Inflammatory macrophage treated with lipopolysaccharide for 1 hour (primary cell): ENCODE measurements at regions not wholly inside any gene's neighbourhood (a gene's known extent, or its start where the extent isn't known, plus 50 kb on each side); places are given as distances from the start of the nearest gene placed in this dataset.

Experiments used
- DNase-seq, 2 donors: peaks; one replicate each; pipeline ENCODE4 v3.0.0-alpha.2; 2020 to 2022

- DNase-seq: no peak
Observed at GRCh38 chr2:59630789-59631188, 922.7 kb downstream of the BCL11A start.

DNA sequence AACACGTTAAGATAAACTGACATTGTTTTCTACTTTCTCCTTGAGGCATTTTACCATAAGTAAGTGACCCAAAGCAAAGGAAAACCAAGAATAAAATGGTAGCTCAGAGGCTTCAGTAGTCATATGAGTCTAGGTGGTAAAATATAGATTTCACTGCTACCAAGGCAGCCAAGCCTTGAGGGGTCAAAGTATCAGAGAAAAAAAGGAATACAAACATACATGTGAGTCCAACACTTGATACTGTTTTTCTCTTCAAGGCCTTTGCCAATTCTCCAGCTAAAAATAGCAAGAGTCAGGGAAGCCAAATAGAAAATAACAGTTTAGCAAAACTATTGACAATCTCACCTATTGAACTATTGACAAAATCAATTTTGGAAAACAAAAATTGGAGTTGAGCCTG is 925.9 kb downstream of the BCL11A start:
- DNase-seq: no peak

- DNase-seq: no peak
Observed at GRCh38 chr2:59622599-59623308, 930.7 kb downstream of the BCL11A start.

GRCh38 chr2:59604123-59604522 is 949.3 kb downstream of the BCL11A start:
- no peak for DNase-seq

- peak; percentile 6 to 9 for DNase-seq
Observed at GRCh38 chr2:59594671-59595222, 958.7 kb downstream of the BCL11A start.

DNA sequence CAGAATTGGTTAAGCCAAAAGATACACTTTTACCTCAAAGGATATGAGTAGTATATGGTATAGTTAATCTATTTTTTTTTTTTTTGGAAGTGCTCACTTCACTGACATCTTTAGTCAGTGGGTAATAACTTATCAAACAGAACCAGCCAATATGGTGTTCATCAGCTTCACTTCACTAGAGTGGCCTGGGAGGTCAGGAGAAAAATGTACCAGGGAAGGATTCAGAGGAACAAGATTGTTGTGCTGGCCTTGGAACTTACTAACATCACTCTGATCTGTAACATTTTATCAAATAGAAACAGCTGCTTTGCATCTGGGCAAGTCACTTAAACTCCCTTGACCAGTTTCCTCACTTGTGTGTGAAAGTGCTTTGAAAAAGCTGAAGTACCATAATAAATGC is 962.7 kb downstream of the BCL11A start:
- DNase-seq: no peak

- no peak for DNase-seq
Observed at GRCh38 chr2:59589881-59590280, 963.6 kb downstream of the BCL11A start.

DNA sequence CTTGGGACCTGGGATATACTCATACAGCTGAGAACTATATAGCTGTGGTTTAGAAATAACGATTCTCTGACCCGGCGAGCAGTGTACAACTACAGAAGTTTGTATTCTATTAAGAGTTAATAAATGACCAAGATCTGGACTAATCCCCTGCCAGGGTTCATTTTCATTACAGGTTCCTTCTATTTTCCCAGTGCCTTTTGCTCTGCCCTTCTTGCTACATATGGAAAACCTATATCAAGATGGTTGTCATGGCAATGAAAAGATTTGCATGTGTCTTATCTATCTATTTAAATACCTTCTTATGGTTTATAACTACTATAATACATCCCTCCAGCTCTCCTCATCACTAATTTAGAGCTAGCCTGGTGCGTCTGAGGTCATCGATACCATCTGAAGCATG is 965.2 kb downstream of the BCL11A start:
- DNase-seq: no peak

GRCh38 chr2:59586176-59586575 is 967.3 kb downstream of the BCL11A start:
- DNase-seq: no peak

- no peak for DNase-seq
Observed at GRCh38 chr2:59585655-59586054, 967.8 kb downstream of the BCL11A start.

DNA sequence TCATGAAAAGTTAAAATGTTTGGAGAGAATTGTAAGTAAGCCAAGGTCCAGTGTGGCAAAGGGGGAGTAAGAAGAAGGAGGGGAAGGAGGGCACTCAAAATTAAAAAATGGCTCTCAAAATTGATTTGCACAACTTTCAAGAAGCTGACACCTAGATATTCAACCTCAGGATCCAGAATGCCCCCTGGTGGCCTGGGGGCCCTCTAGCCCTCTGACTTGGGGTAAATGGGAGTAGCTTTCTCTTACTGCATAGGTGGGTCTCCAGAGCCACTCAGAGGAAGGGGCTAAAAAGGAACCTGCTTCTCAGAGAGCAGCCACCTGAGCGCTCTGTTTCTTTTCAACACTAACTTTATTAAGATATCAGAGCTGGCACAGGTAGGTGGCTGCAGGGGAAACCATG is 968.5 kb downstream of the BCL11A start:
- DNase-seq: no peak

- no peak for DNase-seq
Observed at GRCh38 chr2:59583173-59583765, 970.2 kb downstream of the BCL11A start.

GRCh38 chr2:59578349-59578748 is 975.1 kb downstream of the BCL11A start:
- no peak for DNase-seq

DNA sequence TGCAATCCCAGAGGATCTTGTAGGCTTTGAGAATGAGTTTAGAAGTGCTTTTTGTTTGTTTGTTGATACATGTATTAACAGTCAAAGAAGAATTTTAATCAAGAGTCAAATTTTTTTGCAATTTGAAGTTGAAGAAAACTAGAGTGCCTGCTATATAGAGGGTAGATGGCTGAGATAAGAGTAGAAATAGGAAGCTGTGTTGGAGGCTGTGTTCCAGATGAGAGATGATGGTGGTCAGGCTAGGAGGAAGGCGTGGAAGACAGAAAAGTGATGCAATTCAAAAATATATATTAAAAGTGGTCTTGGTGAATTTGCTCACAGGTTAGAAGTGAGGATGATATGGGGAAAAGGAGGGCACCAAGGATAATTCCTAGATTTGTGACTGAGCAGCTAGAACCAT is 978.3 kb downstream of the BCL11A start:
- no peak for DNase-seq

- no peak for DNase-seq
Observed at GRCh38 chr2:59572227-59572626, 981.2 kb downstream of the BCL11A start.

- no peak for DNase-seq
Observed at GRCh38 chr2:59570818-59571217, 982.6 kb downstream of the BCL11A start.

DNA sequence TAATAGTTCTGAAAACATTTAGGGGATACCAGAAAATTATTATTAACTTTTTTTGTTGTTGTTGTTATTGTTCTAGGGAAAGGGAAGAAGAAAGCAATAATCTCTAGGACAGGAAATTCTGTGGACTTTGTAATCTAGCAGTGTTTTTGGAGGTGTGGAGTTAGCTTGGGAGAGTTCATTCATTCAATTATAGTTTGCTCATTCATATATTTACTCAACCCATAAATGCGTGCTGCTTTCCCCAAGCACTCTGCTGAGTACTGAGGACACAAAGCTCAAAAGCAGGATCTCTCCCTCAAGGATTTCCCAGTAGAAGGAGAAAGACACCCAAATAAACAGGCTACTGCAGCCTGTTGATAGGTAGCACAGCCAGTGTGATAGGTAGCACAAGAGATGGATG is 984.3 kb downstream of the BCL11A start:
- no peak for DNase-seq

GRCh38 chr2:59568461-59568860 is 985.0 kb downstream of the BCL11A start:
- DNase-seq: no peak

DNA sequence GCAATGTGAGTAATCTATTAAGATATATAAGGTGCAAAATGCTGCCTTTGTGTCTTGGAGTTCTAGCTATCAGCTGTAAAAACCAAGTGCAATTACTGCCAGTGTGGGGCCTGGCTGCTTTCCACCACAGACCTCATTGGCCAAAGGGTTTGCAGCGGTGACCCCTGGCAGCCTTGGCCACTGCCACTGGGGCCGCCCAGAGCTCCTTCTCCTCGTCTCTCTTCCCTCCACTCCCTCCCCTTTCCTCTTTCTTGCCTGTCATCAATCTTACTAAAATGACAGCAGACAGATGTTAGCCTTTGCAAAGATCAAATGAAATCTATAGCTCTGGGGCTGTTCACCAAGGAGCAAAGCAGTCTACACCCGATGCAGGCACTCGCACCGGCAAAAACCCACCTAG is 986.3 kb downstream of the BCL11A start:
- no peak for DNase-seq

- DNase-seq: no peak
Observed at GRCh38 chr2:59566739-59567138, 986.7 kb downstream of the BCL11A start.

- DNase-seq: no peak
Observed at GRCh38 chr2:59561281-59561680, 992.2 kb downstream of the BCL11A start.

- no peak for DNase-seq
Observed at GRCh38 chr2:59560769-59561168, 992.7 kb downstream of the BCL11A start.

DNA sequence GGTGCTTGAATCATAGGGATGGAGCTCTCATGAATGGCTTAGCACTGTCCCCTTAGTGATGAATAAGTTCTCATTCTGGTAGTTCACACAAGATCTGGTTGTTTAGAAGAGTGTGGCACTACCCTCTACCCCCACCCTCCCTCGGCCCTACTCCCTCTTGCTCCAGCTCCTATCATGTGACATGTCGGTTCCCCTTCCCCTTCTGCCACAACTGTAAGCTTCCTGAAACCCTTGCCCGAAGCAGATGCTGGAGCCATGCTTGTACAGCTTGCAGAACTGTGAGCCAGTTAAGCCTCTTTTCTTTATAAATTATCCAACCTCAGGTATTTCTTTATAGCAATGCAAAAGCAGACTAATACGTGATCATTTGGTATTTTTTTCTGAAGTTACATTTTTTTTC is 1012.6 kb downstream of the BCL11A start:
- no peak for DNase-seq

- DNase-seq: no peak
Observed at GRCh38 chr2:59538398-59538911, 1015.0 kb downstream of the BCL11A start.
